Esophagus (tissue), 2 donors: ENCODE measurements at regions not wholly inside any gene's neighbourhood (a gene's known extent, or its start where the extent isn't known, plus 50 kb on each side); places are given as distances from the start of the nearest gene placed in this dataset.

Experiments used
- H3K27ac ChIP-seq, 2 donors: one replicate each; pipeline ENCODE4 v1.5.1; 2013; ENCODE audit warnings: low read depth in 2 of 2, mild to moderate bottlenecking in 2 of 2, inconsistent platforms in 1 of 2, low read length in 1 of 2, moderate library complexity in 1 of 2
- H3K27me3 ChIP-seq, 2 donors: one replicate each; pipeline ENCODE4 v1.6.1; 2013; ENCODE audit warnings: low read length in 2 of 2, control low read depth in 1 of 2, mild to moderate bottlenecking in 1 of 2; ENCODE audit not compliant: insufficient read depth in 2 of 2, control insufficient read depth in 1 of 2
- H3K36me3 ChIP-seq, 2 donors: one replicate each; pipeline ENCODE4 v1.6.1; 2013; ENCODE audit warnings: low read length in 1 of 2; ENCODE audit not compliant: control insufficient read depth in 2 of 2, insufficient read depth in 2 of 2
- H3K4me1 ChIP-seq, 2 donors: one replicate each; pipeline ENCODE4 v1.6.1; 2013; ENCODE audit warnings: low read length in 1 of 2; ENCODE audit not compliant: control insufficient read depth in 2 of 2, insufficient read depth in 2 of 2
- H3K4me3 ChIP-seq, 2 donors: one replicate each; pipeline ENCODE4 v1.5.1; 2013; ENCODE audit warnings: low read length in 2 of 2, mild to moderate bottlenecking in 2 of 2, low read depth in 1 of 2, moderate library complexity in 1 of 2
- H3K9me3 ChIP-seq, 2 donors: one replicate each; pipeline ENCODE4 v1.6.1; 2013; ENCODE audit warnings: mild to moderate bottlenecking in 2 of 2, low read depth in 1 of 2, low read length in 1 of 2, moderate library complexity in 1 of 2; ENCODE audit not compliant: control insufficient read depth in 2 of 2, insufficient read depth in 1 of 2
- WGBS, 2 donors: extraction: QIAGEN DNeasy Blood & Tissue Kit; methylation state at CpG; one replicate each; pipeline ENCODE4 v1.1.7; 2013; 5-methylcytosine and 5-hydroxymethylcytosine counted together
- donor health status: healthy with polysubstance abuse.
- donor health status: Bipolar disorder and iron deficiency.

- Histone ChIP-seq H3K9me3 (no peaks in the 10 kb centered on the region), H3K27ac (no peak overlapping the region), H3K4me3 (no peak overlapping the region), H3K4me1 (no peaks in the 10 kb centered on the region), H3K36me3 (no peaks in the 10 kb centered on the region), H3K27me3 (no peaks in the 10 kb centered on the region)
- WGBS, 2 donors: 88 to 91% methylated on average over 5 of the region's 5 CpGs
These were observed 96.8 kb upstream of the SERPINE2 start for GRCh38 chr2:224135881-224136280.

GRCh38 chr2:224134003-224134734 lies 95.1 kb upstream of the SERPINE2 start:
- Histone ChIP-seq H3K4me1 (no peaks in the 10 kb centered on the region), H3K9me3 (no peaks in the 10 kb centered on the region), H3K27ac (no peak overlapping the region), H3K4me3 (no peak overlapping the region), H3K27me3 (no peaks in the 10 kb centered on the region), H3K36me3 (no peaks in the 10 kb centered on the region)
- 95 to 97% methylated on average over 4 of the region's 4 CpGs for WGBS, 2 donors

GRCh38 chr2:224133387-224133786 lies 94.3 kb upstream of the SERPINE2 start:
- Histone ChIP-seq H3K27ac (no peak overlapping the region), H3K27me3 (no peaks in the 10 kb centered on the region), H3K36me3 (no peaks in the 10 kb centered on the region), H3K4me1 (no peaks in the 10 kb centered on the region), H3K4me3 (no peak overlapping the region), H3K9me3 (no peaks in the 10 kb centered on the region)
- WGBS, 2 donors: 69 to 72% methylated on average over 4 of the region's 4 CpGs

- 45 to 62% methylated on average over 5 of the region's 5 CpGs for WGBS, 2 donors
- H3K27ac ChIP-seq: no peak overlapping the region
These were observed 88.9 kb upstream of the SERPINE2 start for GRCh38 chr2:224127871-224128501.

GRCh38 chr2:224126440-224126839 lies 87.4 kb upstream of the SERPINE2 start:
- peaks cover 2% of the 10 kb centered on the region in 2 donors for H3K9me3 ChIP-seq
- no peaks in the 10 kb centered on the region for H3K27me3 ChIP-seq
- no peaks in the 10 kb centered on the region for H3K36me3 ChIP-seq
- no peak overlapping the region for H3K4me3 ChIP-seq
- no peaks in the 10 kb centered on the region for H3K4me1 ChIP-seq
- H3K27ac ChIP-seq: no peak overlapping the region
- 71 to 81% methylated on average over 6 of the region's 6 CpGs for WGBS, 2 donors

More at GRCh38 chr2:224127871-224128501, 88.9 kb upstream of the SERPINE2 start:
- Histone ChIP-seq H3K4me1 (no peaks in the 10 kb centered on the region), H3K4me3 (no peak overlapping the region), H3K36me3 (no peaks in the 10 kb centered on the region), H3K9me3 (peaks cover 2% of the 10 kb centered on the region in 2 donors), H3K27me3 (no peaks in the 10 kb centered on the region)

GRCh38 chr2:224126003-224126402 lies 86.9 kb upstream of the SERPINE2 start:
- Histone ChIP-seq H3K9me3 (peaks cover 2% of the 10 kb centered on the region in 2 donors), H3K4me3 (no peak overlapping the region), H3K36me3 (no peaks in the 10 kb centered on the region), H3K4me1 (no peaks in the 10 kb centered on the region), H3K27me3 (no peaks in the 10 kb centered on the region), H3K27ac (no peak overlapping the region)
- WGBS, 2 donors: 54 to 68% methylated on average over 5 of the region's 5 CpGs

- H3K9me3 ChIP-seq: peaks cover 2% of the 10 kb centered on the region in 2 donors
These were observed 83.5 kb upstream of the SERPINE2 start for GRCh38 chr2:224122542-224122941.

GRCh38 chr2:224121406-224122067 lies 82.5 kb upstream of the SERPINE2 start:
- WGBS, 2 donors: 86 to 87% methylated on average over 4 of the region's 4 CpGs
- H3K4me3 ChIP-seq: no peak overlapping the region
- H3K4me1 ChIP-seq: no peaks in the 10 kb centered on the region
- peaks cover 2% of the 10 kb centered on the region in 2 donors for H3K9me3 ChIP-seq
- no peaks in the 10 kb centered on the region for H3K27me3 ChIP-seq
- H3K36me3 ChIP-seq: no peaks in the 10 kb centered on the region
- H3K27ac ChIP-seq: no peak overlapping the region

More at GRCh38 chr2:224122542-224122941, 83.5 kb upstream of the SERPINE2 start:
- no peak overlapping the region for H3K4me3 ChIP-seq
- no peak overlapping the region for H3K27ac ChIP-seq
- no peaks in the 10 kb centered on the region for H3K27me3 ChIP-seq
- no peaks in the 10 kb centered on the region for H3K36me3 ChIP-seq
- H3K4me1 ChIP-seq: no peaks in the 10 kb centered on the region

- WGBS, 2 donors: 75 to 76% methylated on average over 1 of the region's 1 CpG
- no peak overlapping the region for H3K4me3 ChIP-seq
- peaks cover 2% of the 10 kb centered on the region in 2 donors for H3K9me3 ChIP-seq
- H3K4me1 ChIP-seq: no peaks in the 10 kb centered on the region
- no peaks in the 10 kb centered on the region for H3K36me3 ChIP-seq
- no peak overlapping the region for H3K27ac ChIP-seq
- H3K27me3 ChIP-seq: no peaks in the 10 kb centered on the region
These were observed 81.9 kb upstream of the SERPINE2 start for GRCh38 chr2:224120986-224121385.
